WTC11 (cell line): ENCODE measurements at regions not wholly inside any gene's neighbourhood (a gene's known extent, or its start where the extent isn't known, plus 50 kb on each side); places are given as distances from the start of the nearest gene placed in this dataset.

Source experiments
- ATAC-seq: fragments of 200-7000 bp; cut with Tn5 transposase; 2 replicates; pipeline ENCODE4 v1.10.0; 2021; ENCODE audit warnings: mild to moderate bottlenecking, moderate library complexity
- CTCF ChIA-PET: fragments of 300-600 bp; sonication (Branson Sonifier 250); formaldehyde crosslinking; loops from one replicate; lab custom pipeline; 2021; ENCODE audit warnings: antibody characterized with exemption; lab: Charles Lee
- POLR2A ChIA-PET: fragments of 350-600 bp; sonication (Branson Sonifier 250); formaldehyde crosslinking; loops from one replicate; lab custom pipeline; 2021; ENCODE audit warnings: antibody characterized with exemption; lab: Charles Lee
- DNase-seq: peaks from one replicate; pipeline ENCODE4 v3.0.0; 2021; ENCODE audit warnings: low spot score
- H3K27ac Mint-ChIP-seq: 2 replicates; pipeline ENCODE4 v1.8.0; 2021; ENCODE audit warnings: mixed read lengths
- H3K27me3 Mint-ChIP-seq: 2 replicates; pipeline ENCODE4 v1.8.0; 2021; ENCODE audit warnings: low read depth, mild to moderate bottlenecking, moderate library complexity, mixed read lengths
- H3K36me3 Mint-ChIP-seq: 2 replicates; pipeline ENCODE4 v1.8.0; 2021; ENCODE audit warnings: mixed read lengths
- H3K4me1 Mint-ChIP-seq: 2 replicates; pipeline ENCODE4 v1.8.0; 2022; ENCODE audit warnings: mixed read lengths
- H3K4me3 Mint-ChIP-seq: 2 replicates; pipeline ENCODE4 v1.8.0; 2021; ENCODE audit warnings: mild to moderate bottlenecking, moderate library complexity, mixed read lengths
- H3K9me3 Mint-ChIP-seq: 2 replicates; pipeline ENCODE4 v1.8.0; 2021; ENCODE audit warnings: mixed read lengths
- ATF1 ChIP-seq: sonication (generic); formaldehyde crosslinking; IDR thresholded peaks from 2 replicates; pipeline ENCODE4 v1.8.1; 2023; ENCODE audit warnings: mild to moderate bottlenecking, moderate library complexity, missing genetic modification reagents
- CREM ChIP-seq: sonication (generic); formaldehyde crosslinking; IDR thresholded peaks from 2 replicates; pipeline ENCODE4 v1.8.1; 2022; ENCODE audit warnings: mild to moderate bottlenecking, missing genetic modification reagents, moderate library complexity
- EMX1 ChIP-seq: fragments of 250-450 bp; sonication (Bioruptor Pico); IDR thresholded peaks from 2 replicates; pipeline ENCODE4 v1.8.0; 2021; ENCODE audit warnings: mild to moderate bottlenecking
- ESRRA ChIP-seq: sonication (generic); formaldehyde crosslinking; IDR thresholded peaks from 2 replicates; pipeline ENCODE4 v1.8.1; 2022; ENCODE audit warnings: mild to moderate bottlenecking, missing genetic modification reagents, borderline replicate concordance
- FOXK1 ChIP-seq: sonication (generic); formaldehyde crosslinking; IDR thresholded peaks from 2 replicates; pipeline ENCODE4 v1.8.0; 2022; ENCODE audit warnings: mild to moderate bottlenecking, moderate library complexity, missing genetic modification reagents
- GTF2I ChIP-seq: fragments of 250-450 bp; sonication (Bioruptor Pico); conservative IDR thresholded peaks from 2 replicates; pipeline ENCODE4 v1.4.0; 2021; ENCODE audit warnings: mild to moderate bottlenecking
- OVOL2 ChIP-seq: fragments of 250-450 bp; sonication (Bioruptor Pico); IDR thresholded peaks from 2 replicates; pipeline ENCODE4 v1.9.0; 2021; ENCODE audit warnings: mild to moderate bottlenecking, borderline replicate concordance
- RELA ChIP-seq: sonication (generic); formaldehyde crosslinking; IDR thresholded peaks from 2 replicates; pipeline ENCODE4 v1.8.1; 2022; ENCODE audit warnings: missing genetic modification reagents, mild to moderate bottlenecking, borderline replicate concordance
- TEAD4 ChIP-seq: sonication (generic); formaldehyde crosslinking; IDR thresholded peaks from 2 replicates; pipeline ENCODE4 v1.8.0; 2022; ENCODE audit warnings: mild to moderate bottlenecking, missing genetic modification reagents
- ZNF138 ChIP-seq: sonication (generic); formaldehyde crosslinking; conservative IDR thresholded peaks from 2 replicates; pipeline ENCODE4 v1.8.1; 2022; ENCODE audit warnings: mild to moderate bottlenecking, moderate library complexity, missing genetic modification reagents
- ZNF263 ChIP-seq: sonication (generic); formaldehyde crosslinking; IDR thresholded peaks from 2 replicates; pipeline ENCODE4 v1.8.1; 2022; ENCODE audit warnings: low read depth, mild to moderate bottlenecking, moderate library complexity, missing genetic modification reagents
- ZNF416 ChIP-seq: fragments of 250-450 bp; sonication (Bioruptor Pico); IDR thresholded peaks from 2 replicates; pipeline ENCODE4 v1.9.0; 2021; ENCODE audit warnings: mild to moderate bottlenecking, inconsistent platforms
- TF ChIP-seq, protein P1 (sequence below): sonication (generic); formaldehyde crosslinking; IDR thresholded peaks from 2 replicates; pipeline ENCODE4 v1.8.1; 2022; ENCODE audit warnings: mild to moderate bottlenecking, missing genetic modification reagents, moderate library complexity, borderline replicate concordance
- TF ChIP-seq, protein P2 (sequence below): sonication (generic); formaldehyde crosslinking; IDR thresholded peaks from 2 replicates; pipeline ENCODE4 v1.8.1; 2022; ENCODE audit warnings: low read depth, missing genetic modification reagents, borderline replicate concordance
- TF ChIP-seq, protein P3 (sequence below): sonication (generic); formaldehyde crosslinking; IDR thresholded peaks from 2 replicates; pipeline ENCODE4 v1.8.0; 2022; ENCODE audit warnings: mild to moderate bottlenecking, missing genetic modification reagents
- TF ChIP-seq, protein P4 (sequence below): sonication (generic); formaldehyde crosslinking; IDR thresholded peaks from 2 replicates; pipeline ENCODE4 v1.8.1; 2022; ENCODE audit warnings: low read depth, mild to moderate bottlenecking, moderate library complexity, missing genetic modification reagents, borderline replicate concordance
- TF ChIP-seq, protein P5 (sequence below): fragments of 250-450 bp; sonication (Bioruptor Pico); conservative IDR thresholded peaks from 2 replicates; pipeline ENCODE4 v1.9.0; 2021; ENCODE audit warnings: mild to moderate bottlenecking
- TF ChIP-seq, protein P6 (sequence below): sonication (generic); formaldehyde crosslinking; IDR thresholded peaks from 2 replicates; pipeline ENCODE4 v1.8.0; 2022; ENCODE audit warnings: missing genetic modification reagents
- TF ChIP-seq, protein P7 (sequence below): sonication (generic); formaldehyde crosslinking; IDR thresholded peaks from 2 replicates; pipeline ENCODE4 v1.8.1; 2023; ENCODE audit warnings: mild to moderate bottlenecking, moderate library complexity, missing genetic modification reagents

DNA sequence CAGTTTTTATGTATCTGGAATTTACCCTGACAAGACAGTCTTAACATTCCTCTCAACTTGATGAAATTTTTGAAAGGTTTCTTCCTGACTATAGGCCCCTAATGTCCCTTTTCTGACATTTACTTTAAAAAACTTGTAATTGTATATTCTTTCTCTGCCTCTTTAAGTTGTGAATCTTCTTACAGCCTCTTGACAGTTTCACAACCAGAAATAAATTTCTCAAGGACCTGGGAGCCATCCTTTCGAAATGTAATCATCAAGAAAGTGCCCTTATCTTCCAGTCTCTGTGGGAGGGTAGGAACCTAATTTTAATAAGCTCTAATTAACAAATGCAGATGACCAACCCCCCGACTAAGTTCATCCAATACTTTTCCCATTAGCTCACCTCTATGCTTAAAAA lies 403.6 kb upstream of the GJE1 start (continued):
- TF ChIP-seq, protein P1, sequence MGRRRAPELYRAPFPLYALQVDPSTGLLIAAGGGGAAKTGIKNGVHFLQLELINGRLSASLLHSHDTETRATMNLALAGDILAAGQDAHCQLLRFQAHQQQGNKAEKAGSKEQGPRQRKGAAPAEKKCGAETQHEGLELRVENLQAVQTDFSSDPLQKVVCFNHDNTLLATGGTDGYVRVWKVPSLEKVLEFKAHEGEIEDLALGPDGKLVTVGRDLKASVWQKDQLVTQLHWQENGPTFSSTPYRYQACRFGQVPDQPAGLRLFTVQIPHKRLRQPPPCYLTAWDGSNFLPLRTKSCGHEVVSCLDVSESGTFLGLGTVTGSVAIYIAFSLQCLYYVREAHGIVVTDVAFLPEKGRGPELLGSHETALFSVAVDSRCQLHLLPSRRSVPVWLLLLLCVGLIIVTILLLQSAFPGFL (CRISPR knock-in tag): no peak
- no peak for TF ChIP-seq OVOL2
- TF ChIP-seq, all 79 proteins: peak for 0

DNA sequence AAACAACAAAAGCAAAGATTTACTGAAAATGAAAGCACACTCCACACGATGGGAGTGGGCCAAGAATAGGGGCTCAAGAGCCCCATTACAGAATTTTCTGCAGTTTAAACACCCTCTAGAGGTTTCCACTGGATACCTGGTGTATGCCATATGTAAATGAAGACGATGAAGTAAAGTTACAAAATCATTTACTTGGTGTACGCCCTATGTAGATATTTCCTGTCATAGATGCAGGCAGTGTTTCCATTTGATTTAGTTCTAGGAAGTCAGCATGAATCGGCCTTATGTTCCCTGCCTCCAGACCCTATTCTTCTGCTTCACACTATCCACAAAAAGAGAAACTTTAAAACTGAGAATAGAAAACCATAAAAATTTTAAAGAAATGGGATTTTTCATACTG lies 404.4 kb upstream of the GJE1 start:
- H3K27ac Mint-ChIP-seq: no peak overlapping the region
- POLR2A ChIA-PET: no interaction called here
- no peak for TF ChIP-seq ZNF263 (CRISPR knock-in tag)
- TF ChIP-seq TEAD4 (CRISPR knock-in tag): no peak
- TF ChIP-seq, protein P2, sequence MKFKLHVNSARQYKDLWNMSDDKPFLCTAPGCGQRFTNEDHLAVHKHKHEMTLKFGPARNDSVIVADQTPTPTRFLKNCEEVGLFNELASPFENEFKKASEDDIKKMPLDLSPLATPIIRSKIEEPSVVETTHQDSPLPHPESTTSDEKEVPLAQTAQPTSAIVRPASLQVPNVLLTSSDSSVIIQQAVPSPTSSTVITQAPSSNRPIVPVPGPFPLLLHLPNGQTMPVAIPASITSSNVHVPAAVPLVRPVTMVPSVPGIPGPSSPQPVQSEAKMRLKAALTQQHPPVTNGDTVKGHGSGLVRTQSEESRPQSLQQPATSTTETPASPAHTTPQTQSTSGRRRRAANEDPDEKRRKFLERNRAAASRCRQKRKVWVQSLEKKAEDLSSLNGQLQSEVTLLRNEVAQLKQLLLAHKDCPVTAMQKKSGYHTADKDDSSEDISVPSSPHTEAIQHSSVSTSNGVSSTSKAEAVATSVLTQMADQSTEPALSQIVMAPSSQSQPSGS (CRISPR knock-in tag): no peak
- TF ChIP-seq, protein P3, sequence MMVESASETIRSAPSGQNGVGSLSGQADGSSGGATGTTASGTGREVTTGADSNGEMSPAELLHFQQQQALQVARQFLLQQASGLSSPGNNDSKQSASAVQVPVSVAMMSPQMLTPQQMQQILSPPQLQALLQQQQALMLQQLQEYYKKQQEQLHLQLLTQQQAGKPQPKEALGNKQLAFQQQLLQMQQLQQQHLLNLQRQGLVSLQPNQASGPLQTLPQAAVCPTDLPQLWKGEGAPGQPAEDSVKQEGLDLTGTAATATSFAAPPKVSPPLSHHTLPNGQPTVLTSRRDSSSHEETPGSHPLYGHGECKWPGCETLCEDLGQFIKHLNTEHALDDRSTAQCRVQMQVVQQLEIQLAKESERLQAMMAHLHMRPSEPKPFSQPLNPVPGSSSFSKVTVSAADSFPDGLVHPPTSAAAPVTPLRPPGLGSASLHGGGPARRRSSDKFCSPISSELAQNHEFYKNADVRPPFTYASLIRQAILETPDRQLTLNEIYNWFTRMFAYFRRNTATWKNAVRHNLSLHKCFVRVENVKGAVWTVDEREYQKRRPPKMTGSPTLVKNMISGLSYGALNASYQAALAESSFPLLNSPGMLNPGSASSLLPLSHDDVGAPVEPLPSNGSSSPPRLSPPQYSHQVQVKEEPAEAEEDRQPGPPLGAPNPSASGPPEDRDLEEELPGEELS (CRISPR knock-in tag): no peak
- no peak for TF ChIP-seq EMX1 (CRISPR knock-in tag)
- TF ChIP-seq, protein P4, sequence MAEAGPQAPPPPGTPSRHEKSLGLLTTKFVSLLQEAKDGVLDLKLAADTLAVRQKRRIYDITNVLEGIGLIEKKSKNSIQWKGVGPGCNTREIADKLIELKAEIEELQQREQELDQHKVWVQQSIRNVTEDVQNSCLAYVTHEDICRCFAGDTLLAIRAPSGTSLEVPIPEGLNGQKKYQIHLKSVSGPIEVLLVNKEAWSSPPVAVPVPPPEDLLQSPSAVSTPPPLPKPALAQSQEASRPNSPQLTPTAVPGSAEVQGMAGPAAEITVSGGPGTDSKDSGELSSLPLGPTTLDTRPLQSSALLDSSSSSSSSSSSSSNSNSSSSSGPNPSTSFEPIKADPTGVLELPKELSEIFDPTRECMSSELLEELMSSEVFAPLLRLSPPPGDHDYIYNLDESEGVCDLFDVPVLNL (CRISPR knock-in tag): no peak
- no peak for TF ChIP-seq ZNF138 (CRISPR knock-in tag)
- TF ChIP-seq, protein P5, sequence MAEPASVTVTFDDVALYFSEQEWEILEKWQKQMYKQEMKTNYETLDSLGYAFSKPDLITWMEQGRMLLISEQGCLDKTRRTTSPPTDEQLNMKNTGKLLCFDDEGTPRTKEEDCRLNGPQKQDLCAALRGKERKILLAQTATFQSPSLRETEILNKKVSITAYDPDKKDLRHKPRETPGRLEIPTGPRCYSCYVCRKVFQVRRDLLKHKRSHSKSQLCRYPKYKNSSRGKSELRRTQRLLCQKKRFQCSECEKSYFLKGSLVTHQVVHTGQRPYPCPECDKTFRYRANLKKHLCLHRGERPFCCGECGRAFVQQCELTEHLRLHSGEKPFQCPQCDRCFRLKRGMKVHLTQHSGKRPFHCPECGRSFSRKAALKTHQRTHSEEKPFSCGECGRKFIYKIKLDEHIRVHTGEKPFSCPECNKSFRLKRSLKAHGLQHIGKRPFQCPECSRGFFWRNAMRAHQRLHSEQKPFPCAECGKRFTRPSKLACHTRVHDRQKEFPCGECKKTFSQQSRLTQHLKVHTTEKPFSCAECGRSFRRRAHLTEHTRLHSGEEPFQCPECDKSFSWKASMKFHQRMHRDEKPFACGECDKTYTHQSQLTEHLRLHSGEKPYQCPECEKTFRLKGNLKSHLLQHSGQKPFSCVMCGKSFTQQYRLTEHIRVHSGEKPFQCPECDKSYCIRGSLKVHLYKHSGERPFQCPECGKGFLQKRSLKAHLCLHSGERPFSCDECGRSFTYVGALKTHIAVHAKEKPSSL: no peak
- no peak for TF ChIP-seq GTF2I
- no peak for TF ChIP-seq FOXK1 (CRISPR knock-in tag)
- TF ChIP-seq ESRRA: no peak
- TF ChIP-seq, protein P6, sequence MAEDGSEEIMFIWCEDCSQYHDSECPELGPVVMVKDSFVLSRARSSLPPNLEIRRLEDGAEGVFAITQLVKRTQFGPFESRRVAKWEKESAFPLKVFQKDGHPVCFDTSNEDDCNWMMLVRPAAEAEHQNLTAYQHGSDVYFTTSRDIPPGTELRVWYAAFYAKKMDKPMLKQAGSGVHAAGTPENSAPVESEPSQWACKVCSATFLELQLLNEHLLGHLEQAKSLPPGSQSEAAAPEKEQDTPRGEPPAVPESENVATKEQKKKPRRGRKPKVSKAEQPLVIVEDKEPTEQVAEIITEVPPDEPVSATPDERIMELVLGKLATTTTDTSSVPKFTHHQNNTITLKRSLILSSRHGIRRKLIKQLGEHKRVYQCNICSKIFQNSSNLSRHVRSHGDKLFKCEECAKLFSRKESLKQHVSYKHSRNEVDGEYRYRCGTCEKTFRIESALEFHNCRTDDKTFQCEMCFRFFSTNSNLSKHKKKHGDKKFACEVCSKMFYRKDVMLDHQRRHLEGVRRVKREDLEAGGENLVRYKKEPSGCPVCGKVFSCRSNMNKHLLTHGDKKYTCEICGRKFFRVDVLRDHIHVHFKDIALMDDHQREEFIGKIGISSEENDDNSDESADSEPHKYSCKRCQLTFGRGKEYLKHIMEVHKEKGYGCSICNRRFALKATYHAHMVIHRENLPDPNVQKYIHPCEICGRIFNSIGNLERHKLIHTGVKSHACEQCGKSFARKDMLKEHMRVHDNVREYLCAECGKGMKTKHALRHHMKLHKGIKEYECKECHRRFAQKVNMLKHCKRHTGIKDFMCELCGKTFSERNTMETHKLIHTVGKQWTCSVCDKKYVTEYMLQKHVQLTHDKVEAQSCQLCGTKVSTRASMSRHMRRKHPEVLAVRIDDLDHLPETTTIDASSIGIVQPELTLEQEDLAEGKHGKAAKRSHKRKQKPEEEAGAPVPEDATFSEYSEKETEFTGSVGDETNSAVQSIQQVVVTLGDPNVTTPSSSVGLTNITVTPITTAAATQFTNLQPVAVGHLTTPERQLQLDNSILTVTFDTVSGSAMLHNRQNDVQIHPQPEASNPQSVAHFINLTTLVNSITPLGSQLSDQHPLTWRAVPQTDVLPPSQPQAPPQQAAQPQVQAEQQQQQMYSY: no peak
- no peak for TF ChIP-seq ATF1 (CRISPR knock-in tag)
- no peak for TF ChIP-seq ZNF416 (CRISPR knock-in tag)
- TF ChIP-seq, protein P7, sequence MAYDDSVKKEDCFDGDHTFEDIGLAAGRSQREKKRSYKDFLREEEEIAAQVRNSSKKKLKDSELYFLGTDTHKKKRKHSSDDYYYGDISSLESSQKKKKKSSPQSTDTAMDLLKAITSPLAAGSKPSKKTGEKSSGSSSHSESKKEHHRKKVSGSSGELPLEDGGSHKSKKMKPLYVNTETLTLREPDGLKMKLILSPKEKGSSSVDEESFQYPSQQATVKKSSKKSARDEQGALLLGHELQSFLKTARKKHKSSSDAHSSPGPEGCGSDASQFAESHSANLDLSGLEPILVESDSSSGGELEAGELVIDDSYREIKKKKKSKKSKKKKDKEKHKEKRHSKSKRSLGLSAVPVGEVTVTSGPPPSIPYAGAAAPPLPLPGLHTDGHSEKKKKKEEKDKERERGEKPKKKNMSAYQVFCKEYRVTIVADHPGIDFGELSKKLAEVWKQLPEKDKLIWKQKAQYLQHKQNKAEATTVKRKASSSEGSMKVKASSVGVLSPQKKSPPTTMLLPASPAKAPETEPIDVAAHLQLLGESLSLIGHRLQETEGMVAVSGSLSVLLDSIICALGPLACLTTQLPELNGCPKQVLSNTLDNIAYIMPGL: no peak
- TF ChIP-seq RELA: no peak
- TF ChIP-seq CREM: no peak
- ATAC-seq (no peak), DNase-seq (no peak)
- no peak overlapping the region for H3K4me3 Mint-ChIP-seq
- H3K27me3 Mint-ChIP-seq: no peaks in the 10 kb centered on the region
- peaks cover 27% of the 10 kb centered on the region for H3K4me1 Mint-ChIP-seq
- CTCF ChIA-PET: no interaction called here
- H3K9me3 Mint-ChIP-seq: no peaks in the 10 kb centered on the region
- no peaks in the 10 kb centered on the region for H3K36me3 Mint-ChIP-seq
